DMS79 treated with DMSO at 0.1 percent for 48 hours (cell line): ENCODE measurements at regions not wholly inside any gene's neighbourhood (a gene's known extent, or its start where the extent isn't known, plus 50 kb on each side); places are given as distances from the start of the nearest gene placed in this dataset.
"Not testable (repeated sequence)": the region's sequence is repeated elsewhere in the genome, so short reads cannot be mapped to it uniquely, and the experiment has no call there.

ENCODE experiments used
- DNase-seq: peaks from one replicate; lab custom pipeline; 2025; lab: John Stamatoyannopoulos, UW

DNA sequence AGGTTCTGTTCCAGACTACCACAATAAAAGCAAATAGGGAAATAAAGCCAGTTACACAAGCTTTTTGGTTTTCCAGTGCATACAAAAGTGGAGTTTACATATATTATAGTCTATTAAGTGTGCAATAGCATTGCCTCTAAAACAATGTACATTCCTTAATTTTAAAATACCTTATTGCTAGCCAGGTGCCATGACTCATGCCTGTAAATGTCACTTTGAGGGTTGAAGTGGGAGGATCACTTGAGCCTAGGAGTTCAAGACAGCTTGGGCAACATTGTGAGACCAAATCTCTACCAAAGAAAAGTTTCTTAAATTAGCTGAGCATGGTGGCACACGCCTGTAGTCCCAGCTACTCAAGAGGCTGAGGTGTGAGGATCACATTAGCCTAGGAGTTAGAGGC, 52.9 kb upstream of the IMP4 start:
- no peak for DNase-seq

GRCh38 chr2:130288467-130289403, 54.0 kb upstream of the IMP4 start:
- DNase-seq: no peak

DNA sequence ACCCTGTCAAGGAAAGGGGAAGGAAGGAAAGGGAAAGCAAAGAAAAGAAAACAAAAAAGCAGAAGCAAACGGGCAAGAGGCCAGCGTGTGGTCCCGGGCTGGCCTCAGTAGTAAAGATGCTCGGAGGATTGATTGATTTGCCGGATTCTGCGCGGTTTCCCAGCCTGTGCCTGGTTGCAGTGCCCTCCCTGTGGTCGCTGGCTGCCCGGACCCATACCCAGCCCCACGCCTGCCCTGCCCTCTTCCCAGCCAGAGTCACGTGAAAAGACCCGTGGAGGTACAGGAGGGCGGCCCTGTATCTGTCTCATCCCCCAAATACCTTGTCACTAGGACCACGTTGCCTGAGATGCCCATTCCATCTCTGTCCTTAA, 55.1 kb upstream of the IMP4 start:
- no peak for DNase-seq

DNA sequence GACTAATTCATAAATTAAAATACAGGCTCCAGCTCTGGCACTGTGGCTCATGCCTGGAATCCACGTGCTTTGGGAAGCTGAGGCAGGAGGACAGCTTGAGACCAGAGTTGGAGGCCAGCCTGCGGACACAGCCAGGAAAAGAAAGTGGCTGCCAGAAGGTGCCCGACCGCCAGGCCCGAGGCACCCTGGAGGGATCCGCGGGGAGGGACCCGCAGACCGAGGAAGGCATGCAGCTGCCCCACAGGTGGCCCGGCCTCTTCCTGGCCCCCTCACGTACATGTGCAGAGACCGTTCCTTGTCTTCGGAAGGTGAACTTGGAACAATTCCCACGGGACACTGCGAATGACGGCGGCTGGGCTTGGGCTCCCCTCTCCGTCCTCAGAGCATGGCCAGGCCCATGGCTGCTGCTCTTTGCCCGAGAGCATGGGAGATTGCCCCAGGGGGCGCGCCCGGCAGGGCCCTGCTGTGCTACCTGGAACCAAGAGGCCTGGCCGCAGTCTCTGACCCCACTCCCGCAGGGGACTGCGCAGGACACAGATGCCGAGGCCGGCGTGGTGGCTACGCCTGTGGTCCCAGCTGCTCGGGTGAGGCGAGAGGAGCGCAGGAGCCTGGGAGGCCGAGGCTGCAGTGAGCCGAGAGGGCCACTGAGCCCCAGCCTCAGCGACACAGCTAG, 55.6 kb upstream of the IMP4 start:
- no peak for DNase-seq

- not testable (repeated sequence) for DNase-seq
Observed at GRCh38 chr2:130283341-130283869, 59.3 kb upstream of the IMP4 start.

DNA sequence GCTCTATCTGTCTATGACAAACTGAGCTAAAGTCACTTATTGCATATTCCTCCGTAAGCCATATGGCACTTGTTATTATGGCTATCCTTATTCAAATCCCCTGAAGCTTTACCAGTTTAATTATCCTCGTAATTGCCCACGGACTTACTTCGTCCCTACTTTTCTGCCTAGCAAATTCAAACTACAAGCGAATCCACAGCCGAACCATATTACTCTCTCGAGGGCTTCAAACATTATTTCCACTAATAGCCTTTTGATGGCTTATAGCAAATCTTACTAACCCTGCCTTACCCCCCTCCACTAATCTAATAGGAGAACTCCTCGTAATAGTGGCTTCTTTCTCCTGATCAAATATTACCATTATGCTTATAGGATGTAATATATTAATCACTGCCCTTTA, 63.1 kb upstream of the IMP4 start:
- DNase-seq: not testable (repeated sequence)

DNA sequence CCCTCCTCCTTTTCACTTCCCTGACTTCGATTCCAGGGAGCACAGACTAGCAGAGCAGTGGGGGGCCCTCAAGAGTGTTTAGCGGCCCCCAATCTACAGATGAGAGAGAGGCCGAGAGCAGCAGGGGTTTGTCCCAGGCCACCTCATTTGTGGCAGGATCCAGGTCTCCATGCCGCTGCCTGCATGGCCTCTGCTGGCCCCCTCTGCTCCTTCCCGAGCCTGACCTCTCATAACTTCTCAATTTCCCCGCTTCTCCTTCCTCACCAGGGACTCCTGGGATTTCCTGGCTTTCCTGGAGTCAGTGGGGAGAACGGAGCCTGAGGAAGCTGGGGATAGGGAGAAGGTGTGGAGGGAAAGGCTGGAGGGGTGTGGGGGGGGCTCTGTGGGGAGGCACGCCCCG, 70.1 kb upstream of the TUBA3E start:
- not testable (repeated sequence) for DNase-seq

DNA sequence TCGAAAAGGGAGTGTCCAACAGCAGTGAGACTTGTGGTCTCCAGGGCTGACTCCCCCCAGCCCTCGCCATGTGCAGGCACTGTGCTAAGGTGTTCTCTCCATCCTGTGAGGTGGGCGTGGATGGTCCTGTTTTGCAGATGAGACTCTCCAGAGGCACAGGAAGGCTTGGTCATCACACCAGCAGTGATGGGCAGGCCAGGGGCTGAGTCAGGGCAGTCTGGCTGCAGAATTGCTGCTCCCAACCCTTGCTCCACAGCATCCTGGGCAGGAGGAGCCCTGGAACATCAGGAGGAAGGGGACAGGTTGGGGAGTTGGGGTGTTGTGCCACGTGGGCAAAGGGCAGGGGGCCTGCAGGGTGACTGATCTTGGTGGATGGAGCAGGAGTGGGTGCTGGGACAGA, 69.3 kb upstream of the TUBA3E start:
- DNase-seq: not testable (repeated sequence)

- DNase-seq: not testable (repeated sequence)
Observed at GRCh38 chr2:130266836-130267235, 68.6 kb upstream of the TUBA3E start.

DNA sequence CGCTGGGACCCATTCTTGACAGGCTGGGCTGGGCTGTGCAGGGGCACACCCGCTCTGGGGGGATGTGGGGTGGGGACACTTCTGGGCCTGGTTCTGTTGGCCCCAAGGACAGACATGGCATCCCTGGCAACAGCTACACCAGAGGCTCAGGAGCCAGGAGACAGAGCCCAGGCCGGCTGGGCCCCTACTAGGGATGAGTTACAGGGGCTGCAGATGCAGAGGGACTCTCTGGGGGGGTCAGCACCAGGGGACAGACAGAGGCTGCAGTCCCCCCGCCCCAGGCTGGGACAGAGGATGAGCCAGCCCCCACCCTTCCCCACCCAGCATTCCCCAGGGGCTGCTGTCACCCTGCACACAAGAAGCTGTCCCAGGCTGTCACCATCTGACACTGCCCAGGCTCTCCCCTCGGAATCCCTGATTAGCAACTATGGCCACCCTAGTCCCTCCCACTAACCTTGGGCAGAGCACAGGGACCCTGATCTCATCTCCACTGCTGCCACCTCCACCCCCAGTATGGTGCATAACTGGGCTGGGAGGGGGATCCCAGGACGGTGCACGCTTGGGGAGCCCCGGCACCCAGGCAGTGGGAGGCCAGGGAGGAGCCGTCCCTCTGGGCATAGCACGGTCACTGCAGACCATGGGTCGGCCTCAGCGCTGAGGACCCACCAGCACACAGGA, 67.5 kb upstream of the TUBA3E start:
- not testable (repeated sequence) for DNase-seq

GRCh38 chr2:130264901-130265320, 66.7 kb upstream of the TUBA3E start:
- not testable (repeated sequence) for DNase-seq

DNA sequence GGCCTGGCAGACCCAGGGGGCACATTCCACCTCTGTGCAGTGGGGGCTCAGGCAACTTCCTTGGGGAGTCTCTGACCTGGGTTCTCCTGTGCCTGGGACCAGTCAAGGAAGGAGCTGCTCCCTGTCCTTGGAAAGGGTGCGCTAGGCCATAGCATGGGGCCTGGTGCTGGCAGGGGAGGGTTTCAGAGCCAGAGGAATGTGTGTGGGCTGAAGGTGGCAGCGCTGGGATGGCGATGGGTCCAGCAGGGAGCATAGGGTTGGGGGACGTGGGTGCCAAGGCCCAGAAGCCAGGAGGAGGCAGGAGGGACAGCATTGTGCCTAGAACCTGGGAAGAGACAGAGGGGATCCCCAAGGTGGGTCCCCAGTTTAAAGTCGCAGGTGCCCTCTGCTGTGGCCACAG, 66.3 kb upstream of the TUBA3E start:
- DNase-seq: no peak

- no peak for DNase-seq
Observed at GRCh38 chr2:130264046-130264445, 65.8 kb upstream of the TUBA3E start.

- DNase-seq: no peak
Observed at GRCh38 chr2:130263606-130264005, 65.4 kb upstream of the TUBA3E start.

DNA sequence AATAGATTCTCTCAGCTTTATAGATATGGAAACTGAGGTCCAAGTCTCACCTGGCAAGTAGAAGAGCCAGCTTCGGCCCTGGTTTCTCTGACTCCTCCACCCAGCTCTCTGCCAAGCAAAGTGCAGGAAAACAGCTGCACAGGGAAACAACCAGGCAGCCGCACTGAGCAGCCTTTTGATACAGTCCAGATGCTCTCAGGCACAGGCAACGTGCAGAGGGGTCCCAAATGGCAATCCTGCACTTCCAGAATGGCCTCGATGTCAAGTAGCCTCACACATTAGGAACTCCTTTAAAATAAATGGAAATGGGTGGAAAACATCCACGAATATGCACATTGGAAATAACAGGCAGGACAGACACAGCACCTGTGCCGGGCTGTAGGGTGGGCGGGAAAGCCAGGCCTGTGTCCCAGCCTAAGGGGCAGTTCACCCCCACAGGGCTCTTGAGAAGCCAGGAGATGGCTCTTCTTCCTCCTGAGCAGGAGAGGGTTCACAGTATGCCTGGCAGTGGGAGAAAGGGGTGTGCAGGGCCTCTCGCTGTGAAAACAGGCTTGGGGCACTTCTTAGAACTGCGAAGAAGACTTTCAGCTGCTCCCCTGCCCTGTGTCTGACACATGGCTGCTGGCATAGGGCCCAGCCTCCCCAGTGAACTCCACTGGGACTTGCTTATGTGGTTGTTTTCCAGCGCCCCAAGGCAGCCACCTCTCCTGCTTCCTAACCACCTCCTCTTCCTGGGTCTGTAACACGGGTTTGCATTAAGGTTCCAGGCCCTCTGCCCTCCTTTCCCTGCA, 63.9 kb upstream of the TUBA3E start:
- no peak for DNase-seq

GRCh38 chr2:130261099-130261498, 62.9 kb upstream of the TUBA3E start:
- DNase-seq: no peak

DNA sequence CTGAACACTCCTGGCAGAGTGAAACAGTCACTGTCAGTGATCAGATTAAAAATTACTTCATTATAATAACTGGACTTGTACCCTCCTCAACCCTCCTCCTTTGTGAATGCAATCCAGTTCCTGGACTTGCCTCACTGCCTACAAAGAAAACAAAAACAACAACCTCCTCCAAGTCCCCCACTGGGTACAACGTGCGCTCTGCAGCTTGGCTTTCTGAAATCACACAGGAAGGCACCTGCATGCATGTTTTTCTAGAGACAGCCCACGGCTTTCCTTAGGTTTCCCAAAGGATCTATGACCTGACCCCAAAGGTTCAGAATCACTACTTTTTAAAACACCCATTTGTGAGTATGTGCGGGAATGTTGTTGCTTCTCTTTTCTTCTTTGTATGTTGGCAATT, 61.4 kb upstream of the TUBA3E start:
- DNase-seq: no peak

- no peak for DNase-seq
Observed at GRCh38 chr2:130258356-130258755, 60.1 kb upstream of the TUBA3E start.

- DNase-seq: peak; percentile 24
Observed at GRCh38 chr2:130252880-130253645, 54.8 kb upstream of the TUBA3E start.

- no peak for DNase-seq
Observed at GRCh38 chr2:130251873-130252620, 53.8 kb upstream of the TUBA3E start.
